ENCODE measurements at regions not wholly inside any gene's neighbourhood (a gene's known extent, or its start where the extent isn't known, plus 50 kb on each side); places are given as distances from the start of the nearest gene placed in this dataset.
"Not testable (repeated sequence)": the region's sequence is repeated elsewhere in the genome, so short reads cannot be mapped to it uniquely, and the experiment has no call there.

DNA sequence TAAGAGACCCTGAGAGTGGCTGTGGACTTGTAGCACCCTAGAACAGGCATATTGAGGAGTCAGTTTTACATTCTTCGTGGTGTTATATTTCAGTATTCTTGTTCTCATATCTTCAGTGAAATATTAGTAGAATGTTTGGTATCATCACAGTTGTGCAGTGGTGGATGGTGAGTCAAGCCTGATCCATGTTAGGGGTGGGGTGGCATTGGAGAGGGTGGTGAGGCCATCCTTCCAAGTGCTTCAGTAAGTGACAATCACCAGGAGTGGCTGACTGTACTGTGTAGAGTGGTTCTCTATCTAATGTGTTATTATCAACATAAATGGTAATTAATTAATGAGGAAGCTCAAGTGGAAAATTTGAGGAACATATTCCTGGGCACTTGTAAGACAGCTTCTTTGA lies 197.7 kb upstream of the SLC16A7 start:
- Histone ChIP-seq H3K4me1 (ENCODE audit: control insufficient read depth, low read length) (no peaks in the 10 kb centered on the region), H3F3A (ENCODE audit: control insufficient read depth, insufficient read depth) (no peaks in the 10 kb centered on the region), H3K4me3 (ENCODE audit: low read length) (no peak overlapping the region), H3K4me2 (ENCODE audit: low read length) (no peak overlapping the region), H3K79me2 (ENCODE audit: control insufficient read depth, low read length) (no peaks in the 10 kb centered on the region), H3K27ac (ENCODE audit: low read depth, low read length) (no peak overlapping the region), H3K27me3 (ENCODE audit: control insufficient read depth, low read length) (no peaks in the 10 kb centered on the region), H3K36me3 (ENCODE audit: control insufficient read depth, low read length) (no peaks in the 10 kb centered on the region), H3K9me3 (ENCODE audit: control insufficient read depth, insufficient read depth, low read length) (no peaks in the 10 kb centered on the region), H4K20me1 (ENCODE audit: control insufficient read depth, insufficient read depth, low read depth, low read length) (no peaks in the 10 kb centered on the region), H3K9me2 (replicated peaks; ENCODE audit: control insufficient read depth, low read length) (no peaks in the 10 kb centered on the region)
- no peak for TF ChIP-seq EZH2phosphoT487 (IDR thresholded peaks at IDR 0.05; ENCODE audit: borderline replicate concordance, low read length)
- TF ChIP-seq, protein P1, sequence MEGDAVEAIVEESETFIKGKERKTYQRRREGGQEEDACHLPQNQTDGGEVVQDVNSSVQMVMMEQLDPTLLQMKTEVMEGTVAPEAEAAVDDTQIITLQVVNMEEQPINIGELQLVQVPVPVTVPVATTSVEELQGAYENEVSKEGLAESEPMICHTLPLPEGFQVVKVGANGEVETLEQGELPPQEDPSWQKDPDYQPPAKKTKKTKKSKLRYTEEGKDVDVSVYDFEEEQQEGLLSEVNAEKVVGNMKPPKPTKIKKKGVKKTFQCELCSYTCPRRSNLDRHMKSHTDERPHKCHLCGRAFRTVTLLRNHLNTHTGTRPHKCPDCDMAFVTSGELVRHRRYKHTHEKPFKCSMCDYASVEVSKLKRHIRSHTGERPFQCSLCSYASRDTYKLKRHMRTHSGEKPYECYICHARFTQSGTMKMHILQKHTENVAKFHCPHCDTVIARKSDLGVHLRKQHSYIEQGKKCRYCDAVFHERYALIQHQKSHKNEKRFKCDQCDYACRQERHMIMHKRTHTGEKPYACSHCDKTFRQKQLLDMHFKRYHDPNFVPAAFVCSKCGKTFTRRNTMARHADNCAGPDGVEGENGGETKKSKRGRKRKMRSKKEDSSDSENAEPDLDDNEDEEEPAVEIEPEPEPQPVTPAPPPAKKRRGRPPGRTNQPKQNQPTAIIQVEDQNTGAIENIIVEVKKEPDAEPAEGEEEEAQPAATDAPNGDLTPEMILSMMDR (IDR thresholded peaks at IDR 0.05; ENCODE audit: low read depth, low read length, poor library complexity, severe bottlenecking), result no peak

GRCh38 chr12:59396919-59397318 lies 198.9 kb upstream of the SLC16A7 start:
- Histone ChIP-seq H3K4me3 (ENCODE audit: low read length) (no peak overlapping the region), H3K9me3 (ENCODE audit: control insufficient read depth, insufficient read depth, low read length) (no peaks in the 10 kb centered on the region), H3K36me3 (ENCODE audit: control insufficient read depth, low read length) (no peaks in the 10 kb centered on the region), H3K79me2 (ENCODE audit: control insufficient read depth, low read length) (no peaks in the 10 kb centered on the region), H3K27ac (ENCODE audit: low read depth, low read length) (no peak overlapping the region), H3K4me2 (ENCODE audit: low read length) (no peak overlapping the region), H3K4me1 (ENCODE audit: control insufficient read depth, low read length) (no peaks in the 10 kb centered on the region), H3K27me3 (ENCODE audit: control insufficient read depth, low read length) (no peaks in the 10 kb centered on the region), H3F3A (ENCODE audit: control insufficient read depth, insufficient read depth) (no peaks in the 10 kb centered on the region), H3K9me2 (replicated peaks; ENCODE audit: control insufficient read depth, low read length) (no peaks in the 10 kb centered on the region), H4K20me1 (ENCODE audit: control insufficient read depth, insufficient read depth, low read depth, low read length) (no peaks in the 10 kb centered on the region)
- TF ChIP-seq, protein P1 (IDR thresholded peaks at IDR 0.05; ENCODE audit: low read depth, low read length, poor library complexity, severe bottlenecking), result no peak
- no peak for TF ChIP-seq EZH2phosphoT487 (IDR thresholded peaks at IDR 0.05; ENCODE audit: borderline replicate concordance, low read length)

DNA sequence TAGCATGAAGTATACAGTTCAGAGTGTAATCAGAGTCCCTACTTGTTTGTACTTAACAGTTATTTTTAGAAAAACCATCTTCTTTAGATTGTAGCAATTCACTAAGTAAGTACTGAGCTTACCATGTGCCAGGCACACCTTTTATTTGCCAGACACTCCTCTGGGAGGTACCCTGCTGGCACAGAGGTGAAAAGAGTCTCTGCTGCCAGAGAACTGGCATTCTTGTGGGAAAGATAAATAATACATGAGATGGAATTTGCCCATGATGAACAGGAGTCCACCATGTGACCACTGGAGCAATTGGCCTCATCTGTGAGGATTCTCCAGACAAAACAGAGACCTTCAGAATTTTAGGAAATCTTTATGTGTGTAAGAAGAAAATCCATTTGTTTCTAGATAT lies 199.3 kb upstream of the SLC16A7 start:
- Histone ChIP-seq H3K9me2 (replicated peaks; ENCODE audit: control insufficient read depth, low read length) (no peaks in the 10 kb centered on the region), H3K9me3 (ENCODE audit: control insufficient read depth, insufficient read depth, low read length) (no peaks in the 10 kb centered on the region), H3K4me2 (ENCODE audit: low read length) (no peak overlapping the region), H4K20me1 (ENCODE audit: control insufficient read depth, insufficient read depth, low read depth, low read length) (no peaks in the 10 kb centered on the region), H3K27me3 (ENCODE audit: control insufficient read depth, low read length) (no peaks in the 10 kb centered on the region), H3K4me1 (ENCODE audit: control insufficient read depth, low read length) (no peaks in the 10 kb centered on the region), H3F3A (ENCODE audit: control insufficient read depth, insufficient read depth) (no peaks in the 10 kb centered on the region), H3K36me3 (ENCODE audit: control insufficient read depth, low read length) (no peaks in the 10 kb centered on the region), H3K4me3 (ENCODE audit: low read length) (no peak overlapping the region), H3K79me2 (ENCODE audit: control insufficient read depth, low read length) (no peaks in the 10 kb centered on the region), H3K27ac (ENCODE audit: low read depth, low read length) (no peak overlapping the region)
- no peak for TF ChIP-seq EZH2phosphoT487 (IDR thresholded peaks at IDR 0.05; ENCODE audit: borderline replicate concordance, low read length)
- TF ChIP-seq, protein P1 (IDR thresholded peaks at IDR 0.05; ENCODE audit: low read depth, low read length, poor library complexity, severe bottlenecking), result no peak

DNA sequence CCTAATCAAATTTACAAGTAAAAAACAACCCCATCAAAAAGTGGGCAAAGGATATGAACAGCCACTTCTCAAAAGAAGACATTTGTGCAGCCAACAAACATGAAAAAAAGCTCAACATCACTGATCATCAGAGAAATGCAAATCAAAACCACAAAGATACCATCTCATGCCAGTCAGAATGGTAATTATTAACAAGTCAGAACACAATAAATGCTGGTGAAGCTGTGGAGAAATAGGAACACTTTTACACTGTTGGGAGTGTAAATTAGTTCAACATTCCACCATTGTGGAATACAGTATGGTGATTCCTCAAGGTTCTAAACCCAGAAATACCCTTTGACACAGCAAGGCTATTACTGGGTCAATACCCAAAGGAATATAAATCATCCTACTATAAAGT lies 200.5 kb upstream of the SLC16A7 start:
- H3K27ac ChIP-seq (ENCODE audit: low read depth, low read length); H3K9me2 ChIP-seq (replicated peaks; ENCODE audit: control insufficient read depth, low read length); H3K4me2 ChIP-seq (ENCODE audit: low read length); H3K27me3 ChIP-seq (ENCODE audit: control insufficient read depth, low read length); H3K36me3 ChIP-seq (ENCODE audit: control insufficient read depth, low read length); H3K4me3 ChIP-seq (ENCODE audit: low read length); H3K4me1 ChIP-seq (ENCODE audit: control insufficient read depth, low read length); H3F3A ChIP-seq (ENCODE audit: control insufficient read depth, insufficient read depth); H3K9me3 ChIP-seq (ENCODE audit: control insufficient read depth, insufficient read depth, low read length); H3K79me2 ChIP-seq (ENCODE audit: control insufficient read depth, low read length); H4K20me1 ChIP-seq (ENCODE audit: control insufficient read depth, insufficient read depth, low read depth, low read length): not testable (repeated sequence)
